ENCODE measurements at regions not wholly inside any gene's neighbourhood (a gene's known extent, or its start where the extent isn't known, plus 50 kb on each side); places are given as distances from the start of the nearest gene placed in this dataset.

DNA sequence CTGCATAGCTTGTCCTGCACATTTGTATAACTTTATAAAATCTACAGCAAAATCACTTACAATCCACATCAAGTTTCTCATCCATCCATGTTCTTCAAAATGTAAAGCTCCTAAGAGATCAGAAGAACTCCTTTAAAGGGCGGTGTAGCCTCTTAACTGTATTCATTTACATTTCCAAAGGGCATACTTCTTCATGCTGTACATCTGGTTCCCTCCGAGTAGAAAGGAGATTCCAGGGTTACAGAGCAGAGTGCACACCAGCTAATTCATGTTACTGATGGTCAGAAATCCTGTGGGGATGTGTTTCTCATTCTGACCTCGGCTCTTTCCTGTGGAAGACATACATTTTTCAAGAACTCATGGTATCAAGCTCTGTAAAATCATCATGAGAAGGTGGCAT lies 231.8 kb downstream of the ARAP2 start:
- in situ Hi-C loops (cut with MboI; ENCODE audit: low sequenced_read_pairs in 4 of 4) (no loop called here), intact Hi-C loops (cut with DNase I; ENCODE audit: low total_unique reads) (no loop called here)
- no peak overlapping the region for H3K4me3 ChIP-seq
- no peaks in the 10 kb centered on the region for H3K36me3 ChIP-seq
- no peak overlapping the region for H3K27ac ChIP-seq
- no peak for TF ChIP-seq POLR2A (IDR thresholded peaks at IDR 0.05)
- TF ChIP-seq, protein P1, sequence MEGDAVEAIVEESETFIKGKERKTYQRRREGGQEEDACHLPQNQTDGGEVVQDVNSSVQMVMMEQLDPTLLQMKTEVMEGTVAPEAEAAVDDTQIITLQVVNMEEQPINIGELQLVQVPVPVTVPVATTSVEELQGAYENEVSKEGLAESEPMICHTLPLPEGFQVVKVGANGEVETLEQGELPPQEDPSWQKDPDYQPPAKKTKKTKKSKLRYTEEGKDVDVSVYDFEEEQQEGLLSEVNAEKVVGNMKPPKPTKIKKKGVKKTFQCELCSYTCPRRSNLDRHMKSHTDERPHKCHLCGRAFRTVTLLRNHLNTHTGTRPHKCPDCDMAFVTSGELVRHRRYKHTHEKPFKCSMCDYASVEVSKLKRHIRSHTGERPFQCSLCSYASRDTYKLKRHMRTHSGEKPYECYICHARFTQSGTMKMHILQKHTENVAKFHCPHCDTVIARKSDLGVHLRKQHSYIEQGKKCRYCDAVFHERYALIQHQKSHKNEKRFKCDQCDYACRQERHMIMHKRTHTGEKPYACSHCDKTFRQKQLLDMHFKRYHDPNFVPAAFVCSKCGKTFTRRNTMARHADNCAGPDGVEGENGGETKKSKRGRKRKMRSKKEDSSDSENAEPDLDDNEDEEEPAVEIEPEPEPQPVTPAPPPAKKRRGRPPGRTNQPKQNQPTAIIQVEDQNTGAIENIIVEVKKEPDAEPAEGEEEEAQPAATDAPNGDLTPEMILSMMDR (IDR thresholded peaks at IDR 0.05 in 4 of 5, conservative IDR thresholded peaks at IDR 0.05 in 1 of 5), result no peak
- no peaks in the 10 kb centered on the region for H3K4me1 ChIP-seq
- H3K9me3 ChIP-seq, result no peaks in the 10 kb centered on the region
- no peaks in the 10 kb centered on the region for H3K27me3 ChIP-seq
- DNase-seq, result no peak
- no peak for ATAC-seq

DNA sequence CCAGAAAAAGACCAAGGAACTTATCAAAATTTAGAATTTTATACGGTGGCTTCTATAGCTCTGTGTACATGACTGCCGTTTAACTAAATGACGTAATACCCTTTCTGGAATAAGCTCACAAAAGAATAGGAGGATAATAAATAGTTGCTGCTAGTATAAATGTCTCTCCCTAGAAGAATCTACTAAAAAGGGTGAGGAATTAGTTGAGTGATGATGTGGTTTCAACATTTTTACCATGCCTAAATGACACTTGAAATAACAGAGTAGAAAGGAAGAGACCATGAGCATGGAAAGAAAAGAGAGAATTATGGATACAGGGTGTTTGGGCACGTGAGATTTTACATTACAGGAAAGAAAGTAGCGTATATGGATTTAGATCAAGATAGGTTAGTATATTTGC lies 231.1 kb downstream of the ARAP2 start:
- TF ChIP-seq, protein P1 (IDR thresholded peaks at IDR 0.05 in 4 of 5, conservative IDR thresholded peaks at IDR 0.05 in 1 of 5), result no peak
- no peak for TF ChIP-seq POLR2A (IDR thresholded peaks at IDR 0.05)
- in situ Hi-C loops (cut with MboI; ENCODE audit: low sequenced_read_pairs in 4 of 4) (no loop called here), intact Hi-C loops (cut with DNase I; ENCODE audit: low total_unique reads) (no loop called here)
- Histone ChIP-seq H3K4me3 (no peak overlapping the region), H3K27me3 (no peaks in the 10 kb centered on the region), H3K4me1 (no peaks in the 10 kb centered on the region), H3K9me3 (no peaks in the 10 kb centered on the region), H3K36me3 (no peaks in the 10 kb centered on the region), H3K27ac (no peak overlapping the region)
- DNase-seq, result no peak
- no peak for ATAC-seq
